Fibroblast of lung (primary cell): ENCODE measurements at regions not wholly inside any gene's neighbourhood (a gene's known extent, or its start where the extent isn't known, plus 50 kb on each side); places are given as distances from the start of the nearest gene placed in this dataset.

Experiments
- DNase-seq, 2 donors: peaks; one replicate each; pipeline versions ENCODE4 v3.0.0 to v3.0.0-alpha.2; 2010; ENCODE audit warnings: low read depth in 2 of 2
- H2AFZ ChIP-seq: 2 replicates; pipeline ENCODE4 v1.5.1; 2012; ENCODE audit warnings: low read length, control low read depth, inconsistent platforms
- H3K27ac ChIP-seq: 2 replicates; pipeline ENCODE4 v1.5.1; 2011; ENCODE audit warnings: low read length, control low read depth; ENCODE audit not compliant: insufficient read depth
- H3K27me3 ChIP-seq: 2 replicates; pipeline ENCODE4 v1.5.1; 2011; ENCODE audit warnings: mild to moderate bottlenecking, low read length; ENCODE audit not compliant: control insufficient read depth, insufficient read depth
- H3K36me3 ChIP-seq: 2 replicates; pipeline ENCODE4 v1.5.1; 2011; ENCODE audit warnings: low read length; ENCODE audit not compliant: control insufficient read depth, insufficient read depth
- H3K4me1 ChIP-seq: 2 replicates; pipeline ENCODE4 v1.5.1; 2011; ENCODE audit warnings: low read length; ENCODE audit not compliant: control insufficient read depth, insufficient read depth; ENCODE audit errors: extremely low read depth
- H3K4me2 ChIP-seq: 2 replicates; pipeline ENCODE4 v1.5.1; 2011; ENCODE audit warnings: low read length, control low read depth; ENCODE audit not compliant: insufficient read depth; ENCODE audit errors: extremely low read depth
- H3K4me3 ChIP-seq, 4 experiments: fragments of 200-600 bp in 1 of 4; sonication (generic) in 1 of 4; replicated peaks in 1 of 4; 2 replicates each; pipeline ENCODE4 v1.5.1; 2011 to 2016; ENCODE audit warnings: low read length in 4 of 4, low read depth in 3 of 4, mild to moderate bottlenecking in 3 of 4, control low read depth in 2 of 4, inconsistent platforms in 1 of 4, mixed read lengths in 1 of 4; ENCODE audit not compliant: insufficient read depth in 1 of 4; ENCODE audit errors: control extremely low read depth in 1 of 4
- H3K79me2 ChIP-seq: 2 replicates; pipeline ENCODE4 v1.5.1; 2012; ENCODE audit warnings: mild to moderate bottlenecking, low read length, inconsistent platforms; ENCODE audit not compliant: control insufficient read depth, insufficient read depth
- H3K9ac ChIP-seq: 2 replicates; pipeline ENCODE4 v1.5.1; 2011; ENCODE audit warnings: mild to moderate bottlenecking, low read length, control low read depth; ENCODE audit not compliant: insufficient read depth
- H3K9me3 ChIP-seq: 2 replicates; pipeline ENCODE4 v1.5.1; 2012; ENCODE audit warnings: low read depth, low read length; ENCODE audit not compliant: control insufficient read depth, insufficient read depth
- H4K20me1 ChIP-seq: 2 replicates; pipeline ENCODE4 v1.5.1; 2011; ENCODE audit warnings: low read length; ENCODE audit not compliant: control insufficient read depth, insufficient read depth; ENCODE audit errors: extremely low read depth
- CTCF ChIP-seq, 2 donors: IDR thresholded peaks in 1 of 2; conservative IDR thresholded peaks in 1 of 2; 1 replicate in 1 of 2; 2 replicates in 1 of 2; pipeline ENCODE4 v1.5.1; 2011 to 2012; ENCODE audit warnings: low read length in 2 of 2, control low read depth in 1 of 2, inconsistent platforms in 1 of 2, low read depth in 1 of 2, mild to moderate bottlenecking in 1 of 2
- EZH2 ChIP-seq: IDR thresholded peaks from 2 replicates; pipeline ENCODE4 v1.5.1; 2012; ENCODE audit warnings: low read length, control low read depth, mild to moderate bottlenecking; ENCODE audit errors: missing control alignments

- no peaks in the 10 kb centered on the region for H3K36me3 ChIP-seq
- TF ChIP-seq CTCF (conservative IDR thresholded peaks at IDR 0.05 in 1 of 2, IDR thresholded peaks at IDR 0.05 in 1 of 2; ENCODE audit: low read depth in 1 of 2, low read length in 2 of 2): no peak
- TF ChIP-seq EZH2: no peak
- H3K4me1 ChIP-seq: no peaks in the 10 kb centered on the region
- no peak overlapping the region for H3K9ac ChIP-seq
- H3K9me3 ChIP-seq: no peaks in the 10 kb centered on the region
- H3K4me3 ChIP-seq: no peak overlapping the region
- no peak overlapping the region for H2AFZ ChIP-seq
- no peaks in the 10 kb centered on the region for H3K27me3 ChIP-seq
- H4K20me1 ChIP-seq: no peaks in the 10 kb centered on the region
- H3K27ac ChIP-seq: no peak overlapping the region
- no peak overlapping the region for H3K4me2 ChIP-seq
- H3K79me2 ChIP-seq: no peaks in the 10 kb centered on the region
- no peak for DNase-seq
These were observed 79.5 kb upstream of the RPL38 start for GRCh38 chr17:74123866-74124444.

DNA sequence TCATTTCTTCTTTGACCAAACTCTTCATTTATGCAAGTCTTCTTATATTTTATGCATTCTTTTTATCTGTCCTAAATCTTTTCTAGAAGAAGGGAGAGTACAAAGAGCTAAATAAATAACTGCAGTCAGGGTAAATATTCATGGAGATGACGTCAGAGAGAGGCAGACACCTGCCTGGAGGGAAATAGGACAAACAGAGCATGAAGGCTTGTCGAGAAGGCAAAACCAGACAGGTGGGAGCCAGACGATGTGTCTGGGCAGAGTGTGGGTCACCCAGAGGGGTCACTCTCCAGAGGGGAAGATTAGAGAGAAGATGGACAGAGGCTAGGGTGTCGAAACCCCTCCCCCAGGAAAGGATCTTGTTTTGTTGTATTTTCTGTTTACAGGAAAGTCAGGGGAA, 78.3 kb upstream of the RPL38 start:
- TF ChIP-seq CTCF (conservative IDR thresholded peaks at IDR 0.05 in 1 of 2, IDR thresholded peaks at IDR 0.05 in 1 of 2; ENCODE audit: low read depth in 1 of 2, low read length in 2 of 2): no peak
- no peak for TF ChIP-seq EZH2
- Histone ChIP-seq H3K36me3 (no peaks in the 10 kb centered on the region), H3K4me2 (no peak overlapping the region)

DNA sequence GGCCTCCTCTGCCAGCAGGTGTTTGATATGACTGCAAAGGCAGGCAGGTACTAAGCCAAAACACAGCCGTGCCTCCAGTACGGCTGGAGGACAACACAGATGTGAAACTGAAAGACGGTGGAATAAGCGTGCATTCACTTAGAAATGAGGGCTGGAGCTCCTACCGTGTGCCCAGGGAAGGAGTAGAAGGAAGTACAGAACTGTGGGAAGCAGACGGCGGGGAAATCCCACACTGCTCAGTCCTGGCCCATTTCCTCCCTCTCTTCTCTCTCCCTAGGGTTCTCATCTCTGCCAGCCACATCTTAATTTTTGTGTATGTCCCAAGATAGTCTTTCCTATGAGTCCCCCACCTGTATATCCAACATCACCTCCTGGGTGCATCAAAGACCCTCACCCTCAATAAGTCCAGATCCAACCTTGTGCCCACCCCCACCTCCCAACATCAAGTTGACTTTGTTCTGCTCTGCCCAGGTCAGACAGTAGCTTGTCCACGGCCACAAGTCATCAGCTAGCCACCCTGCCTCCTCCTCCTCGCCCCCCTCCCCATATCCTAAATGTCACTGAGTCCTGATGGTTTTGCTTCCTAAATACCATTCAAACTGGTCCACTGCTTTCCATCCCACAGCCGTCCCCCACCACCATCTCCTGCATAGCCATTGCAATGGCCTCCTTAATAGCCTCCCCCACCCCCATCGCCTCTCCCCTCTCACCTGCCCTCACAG, 77.1 kb upstream of the RPL38 start:
- Histone ChIP-seq H3K27ac (no peak overlapping the region), H3K79me2 (no peaks in the 10 kb centered on the region), H3K9ac (no peak overlapping the region), H3K27me3 (no peaks in the 10 kb centered on the region), H3K4me2 (no peak overlapping the region), H3K4me1 (no peaks in the 10 kb centered on the region), H2AFZ (no peak overlapping the region), H4K20me1 (no peaks in the 10 kb centered on the region), H3K4me3 (no peak overlapping the region), H3K36me3 (no peaks in the 10 kb centered on the region), H3K9me3 (no peaks in the 10 kb centered on the region)
- DNase-seq: no peak
- no peak for TF ChIP-seq CTCF (conservative IDR thresholded peaks at IDR 0.05 in 1 of 2, IDR thresholded peaks at IDR 0.05 in 1 of 2; ENCODE audit: low read depth in 1 of 2, low read length in 2 of 2)
- no peak for TF ChIP-seq EZH2

More for the DNA sequence above, 78.3 kb upstream of the RPL38 start:
- Histone ChIP-seq H4K20me1 (no peaks in the 10 kb centered on the region), H3K4me3 (no peak overlapping the region), H3K27me3 (no peaks in the 10 kb centered on the region), H3K27ac (no peak overlapping the region), H3K9me3 (no peaks in the 10 kb centered on the region), H2AFZ (no peak overlapping the region), H3K79me2 (no peaks in the 10 kb centered on the region), H3K4me1 (no peaks in the 10 kb centered on the region), H3K9ac (no peak overlapping the region)
- no peak for DNase-seq
